GM23338 (cell line): ENCODE measurements at regions not wholly inside any gene's neighbourhood (a gene's known extent, or its start where the extent isn't known, plus 50 kb on each side); places are given as distances from the start of the nearest gene placed in this dataset.

ENCODE experiments used
- ATAC-seq: fragments of 200-7000 bp; cut with Tn5 transposase; 3 replicates; pipeline ENCODE4 v1.9.1; 2020
- DNase-seq: peaks from one replicate; pipeline ENCODE4 v3.0.0-alpha.2; 2015; ENCODE audit warnings: low spot score
- H2AFZ ChIP-seq: fragments of 200-600 bp; sonication (generic); 2 replicates; pipeline ENCODE4 v1.8.0; 2016; ENCODE audit warnings: antibody characterized with exemption, mild to moderate bottlenecking, moderate library complexity
- H3F3A ChIP-seq: fragments of 200-600 bp; sonication (generic); replicated peaks from 2 replicates; pipeline ENCODE4 v1.8.0; 2017; ENCODE audit warnings: antibody characterized with exemption, mixed run types, low read depth
- H3K27ac ChIP-seq: fragments of 200-600 bp; sonication (generic); 2 replicates; pipeline ENCODE4 v1.6.1; 2016; ENCODE audit warnings: low read depth
- H3K27me3 ChIP-seq: fragments of 200-600 bp; sonication (generic); 2 replicates; pipeline ENCODE4 v1.8.0; 2016; ENCODE audit warnings: mild to moderate bottlenecking, mixed run types, moderate library complexity; ENCODE audit not compliant: insufficient read depth
- H3K36me3 ChIP-seq: fragments of 200-600 bp; sonication (generic); 2 replicates; pipeline ENCODE4 v1.8.0; 2016; ENCODE audit warnings: mild to moderate bottlenecking; ENCODE audit not compliant: insufficient read depth
- H3K4me1 ChIP-seq: fragments of 200-600 bp; sonication (generic); 2 replicates; pipeline ENCODE4 v1.8.0; 2016; ENCODE audit warnings: mild to moderate bottlenecking, moderate library complexity; ENCODE audit not compliant: insufficient read depth
- H3K4me2 ChIP-seq: fragments of 200-600 bp; sonication (generic); 2 replicates; pipeline ENCODE4 v1.7.1; 2017; ENCODE audit warnings: mixed run types
- H3K4me3 ChIP-seq: fragments of 200-600 bp; sonication (generic); 2 replicates; pipeline ENCODE4 v1.6.1; 2016; ENCODE audit warnings: mixed run types
- H3K79me2 ChIP-seq: fragments of 200-600 bp; sonication (generic); replicated peaks from 2 replicates; pipeline ENCODE4 v1.8.0; 2017; ENCODE audit warnings: mild to moderate bottlenecking; ENCODE audit not compliant: insufficient read depth
- H3K9me2 ChIP-seq: fragments of 200-600 bp; sonication (generic); 2 replicates; pipeline ENCODE4 v1.8.0; 2017; ENCODE audit not compliant: insufficient read depth
- H4K20me1 ChIP-seq: fragments of 200-600 bp; sonication (generic); replicated peaks from 2 replicates; pipeline ENCODE4 v1.8.0; 2017; ENCODE audit warnings: mild to moderate bottlenecking; ENCODE audit not compliant: insufficient read depth
- H3K27ac Mint-ChIP-seq: 2 replicates; pipeline ENCODE4 v1.8.0; 2020; ENCODE audit warnings: inconsistent platforms, mild to moderate bottlenecking, moderate library complexity, mixed read lengths
- H3K27me3 Mint-ChIP-seq: 3 replicates; pipeline ENCODE4 v1.8.0; 2022; ENCODE audit warnings: low read depth, mild to moderate bottlenecking, moderate library complexity, mixed read lengths, inconsistent platforms; ENCODE audit not compliant: insufficient read depth, poor library complexity
- H3K36me3 Mint-ChIP-seq: 3 replicates; pipeline ENCODE4 v1.8.0; 2021; ENCODE audit warnings: low read depth, mild to moderate bottlenecking, inconsistent platforms, moderate library complexity, mixed read lengths
- H3K4me1 Mint-ChIP-seq: 3 replicates; pipeline ENCODE4 v1.8.0; 2020; ENCODE audit warnings: mild to moderate bottlenecking, inconsistent platforms, mixed read lengths
- H3K4me3 Mint-ChIP-seq: 3 replicates; pipeline ENCODE4 v1.8.0; 2021; ENCODE audit warnings: moderate library complexity, mild to moderate bottlenecking, inconsistent platforms, mixed read lengths
- H3K9me3 Mint-ChIP-seq: 3 replicates; pipeline ENCODE4 v1.8.0; 2020; ENCODE audit warnings: moderate library complexity, mild to moderate bottlenecking, inconsistent platforms, mixed read lengths
- EZH2phosphoT487 ChIP-seq: fragments of 200-600 bp; sonication (generic); IDR thresholded peaks from one replicate; pipeline ENCODE4 v1.8.1; 2018; ENCODE audit warnings: antibody characterized with exemption; ENCODE audit not compliant: unreplicated experiment
- JUNB ChIP-seq: IDR thresholded peaks from one replicate; pipeline ENCODE4 v1.6.1; 2016; ENCODE audit warnings: antibody characterized with exemption; ENCODE audit not compliant: unreplicated experiment
- POLR2AphosphoS5 ChIP-seq: IDR thresholded peaks from 2 replicates; pipeline ENCODE4 v1.6.1; 2016; ENCODE audit warnings: antibody characterized with exemption, low read depth
- STAT1 ChIP-seq: IDR thresholded peaks from one replicate; pipeline ENCODE4 v1.6.1; 2016; ENCODE audit warnings: antibody characterized with exemption; ENCODE audit not compliant: unreplicated experiment
- ZNF114 ChIP-seq: fragments of 250-450 bp; sonication (Bioruptor Pico); IDR thresholded peaks from 2 replicates; pipeline ENCODE4 v1.5.0; 2020; ENCODE audit warnings: mild to moderate bottlenecking, moderate library complexity
- TF ChIP-seq, protein P1 (sequence below): fragments of 250-450 bp; sonication (Bioruptor Pico); IDR thresholded peaks from 2 replicates; pipeline ENCODE4 v1.5.0; 2020; ENCODE audit warnings: mild to moderate bottlenecking, moderate library complexity

DNA sequence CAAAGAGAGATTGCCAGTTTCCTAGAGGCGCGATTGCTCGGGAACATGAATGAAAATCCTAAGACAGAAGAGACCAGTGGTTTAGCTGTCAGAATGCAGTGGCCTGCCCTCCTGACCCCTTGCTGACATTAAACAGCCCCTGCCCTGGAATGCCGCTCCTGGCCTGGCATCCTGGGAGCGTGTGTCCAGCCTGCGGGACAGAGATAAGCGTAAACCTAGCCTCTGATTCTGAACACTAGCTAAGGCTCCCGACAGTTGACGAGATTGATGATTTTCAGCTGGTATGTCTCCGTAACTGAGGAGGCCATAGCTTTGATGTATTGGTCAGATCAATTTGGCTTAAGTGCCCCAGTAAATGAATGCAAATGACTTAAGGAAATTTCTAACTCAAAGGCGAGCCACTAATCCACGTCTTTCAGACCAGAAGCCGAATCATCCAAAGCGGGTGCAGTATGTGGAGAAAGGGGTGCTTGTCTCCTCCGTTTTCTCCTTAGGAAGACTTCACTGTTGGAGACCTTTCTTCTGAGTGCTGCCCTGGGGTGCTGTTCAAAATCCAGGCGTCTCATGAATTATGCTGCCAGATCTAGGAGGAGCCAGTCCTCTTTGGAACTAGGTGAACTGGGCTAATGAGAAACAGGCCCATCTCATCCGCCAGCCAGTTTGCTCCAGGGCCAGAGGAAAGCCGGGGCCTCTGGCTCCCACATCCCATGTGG, 142.5 kb upstream of the L3MBTL4 start (continued):
- TF ChIP-seq, protein P1, sequence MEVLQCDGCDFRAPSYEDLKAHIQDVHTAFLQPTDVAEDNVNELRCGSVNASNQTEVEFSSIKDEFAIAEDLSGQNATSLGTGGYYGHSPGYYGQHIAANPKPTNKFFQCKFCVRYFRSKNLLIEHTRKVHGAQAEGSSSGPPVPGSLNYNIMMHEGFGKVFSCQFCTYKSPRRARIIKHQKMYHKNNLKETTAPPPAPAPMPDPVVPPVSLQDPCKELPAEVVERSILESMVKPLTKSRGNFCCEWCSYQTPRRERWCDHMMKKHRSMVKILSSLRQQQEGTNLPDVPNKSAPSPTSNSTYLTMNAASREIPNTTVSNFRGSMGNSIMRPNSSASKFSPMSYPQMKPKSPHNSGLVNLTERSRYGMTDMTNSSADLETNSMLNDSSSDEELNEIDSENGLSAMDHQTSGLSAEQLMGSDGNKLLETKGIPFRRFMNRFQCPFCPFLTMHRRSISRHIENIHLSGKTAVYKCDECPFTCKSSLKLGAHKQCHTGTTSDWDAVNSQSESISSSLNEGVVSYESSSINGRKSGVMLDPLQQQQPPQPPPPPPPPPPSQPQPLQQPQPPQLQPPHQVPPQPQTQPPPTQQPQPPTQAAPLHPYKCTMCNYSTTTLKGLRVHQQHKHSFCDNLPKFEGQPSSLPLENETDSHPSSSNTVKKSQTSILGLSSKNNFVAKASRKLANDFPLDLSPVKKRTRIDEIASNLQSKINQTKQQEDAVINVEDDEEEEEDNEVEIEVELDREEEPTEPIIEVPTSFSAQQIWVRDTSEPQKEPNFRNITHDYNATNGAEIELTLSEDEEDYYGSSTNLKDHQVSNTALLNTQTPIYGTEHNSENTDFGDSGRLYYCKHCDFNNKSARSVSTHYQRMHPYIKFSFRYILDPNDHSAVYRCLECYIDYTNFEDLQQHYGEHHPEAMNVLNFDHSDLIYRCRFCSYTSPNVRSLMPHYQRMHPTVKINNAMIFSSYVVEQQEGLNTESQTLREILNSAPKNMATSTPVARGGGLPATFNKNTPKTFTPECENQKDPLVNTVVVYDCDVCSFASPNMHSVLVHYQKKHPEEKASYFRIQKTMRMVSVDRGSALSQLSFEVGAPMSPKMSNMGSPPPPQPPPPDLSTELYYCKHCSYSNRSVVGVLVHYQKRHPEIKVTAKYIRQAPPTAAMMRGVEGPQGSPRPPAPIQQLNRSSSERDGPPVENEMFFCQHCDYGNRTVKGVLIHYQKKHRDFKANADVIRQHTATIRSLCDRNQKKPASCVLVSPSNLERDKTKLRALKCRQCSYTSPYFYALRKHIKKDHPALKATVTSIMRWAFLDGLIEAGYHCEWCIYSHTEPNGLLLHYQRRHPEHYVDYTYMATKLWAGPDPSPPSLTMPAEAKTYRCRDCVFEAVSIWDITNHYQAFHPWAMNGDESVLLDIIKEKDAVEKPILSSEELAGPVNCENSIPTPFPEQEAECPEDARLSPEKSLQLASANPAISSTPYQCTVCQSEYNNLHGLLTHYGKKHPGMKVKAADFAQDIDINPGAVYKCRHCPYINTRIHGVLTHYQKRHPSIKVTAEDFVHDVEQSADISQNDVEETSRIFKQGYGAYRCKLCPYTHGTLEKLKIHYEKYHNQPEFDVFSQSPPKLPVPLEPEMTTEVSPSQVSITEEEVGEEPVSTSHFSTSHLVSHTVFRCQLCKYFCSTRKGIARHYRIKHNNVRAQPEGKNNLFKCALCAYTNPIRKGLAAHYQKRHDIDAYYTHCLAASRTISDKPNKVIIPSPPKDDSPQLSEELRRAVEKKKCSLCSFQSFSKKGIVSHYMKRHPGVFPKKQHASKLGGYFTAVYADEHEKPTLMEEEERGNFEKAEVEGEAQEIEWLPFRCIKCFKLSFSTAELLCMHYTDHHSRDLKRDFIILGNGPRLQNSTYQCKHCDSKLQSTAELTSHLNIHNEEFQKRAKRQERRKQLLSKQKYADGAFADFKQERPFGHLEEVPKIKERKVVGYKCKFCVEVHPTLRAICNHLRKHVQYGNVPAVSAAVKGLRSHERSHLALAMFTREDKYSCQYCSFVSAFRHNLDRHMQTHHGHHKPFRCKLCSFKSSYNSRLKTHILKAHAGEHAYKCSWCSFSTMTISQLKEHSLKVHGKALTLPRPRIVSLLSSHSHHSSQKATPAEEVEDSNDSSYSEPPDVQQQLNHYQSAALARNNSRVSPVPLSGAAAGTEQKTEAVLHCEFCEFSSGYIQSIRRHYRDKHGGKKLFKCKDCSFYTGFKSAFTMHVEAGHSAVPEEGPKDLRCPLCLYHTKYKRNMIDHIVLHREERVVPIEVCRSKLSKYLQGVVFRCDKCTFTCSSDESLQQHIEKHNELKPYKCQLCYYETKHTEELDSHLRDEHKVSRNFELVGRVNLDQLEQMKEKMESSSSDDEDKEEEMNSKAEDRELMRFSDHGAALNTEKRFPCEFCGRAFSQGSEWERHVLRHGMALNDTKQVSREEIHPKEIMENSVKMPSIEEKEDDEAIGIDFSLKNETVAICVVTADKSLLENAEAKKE = peak; percentile 4; the same call in 1 of the 2 replicates
- TF ChIP-seq POLR2AphosphoS5 (no peak), JUNB (no peak), STAT1 (no peak)

DNA sequence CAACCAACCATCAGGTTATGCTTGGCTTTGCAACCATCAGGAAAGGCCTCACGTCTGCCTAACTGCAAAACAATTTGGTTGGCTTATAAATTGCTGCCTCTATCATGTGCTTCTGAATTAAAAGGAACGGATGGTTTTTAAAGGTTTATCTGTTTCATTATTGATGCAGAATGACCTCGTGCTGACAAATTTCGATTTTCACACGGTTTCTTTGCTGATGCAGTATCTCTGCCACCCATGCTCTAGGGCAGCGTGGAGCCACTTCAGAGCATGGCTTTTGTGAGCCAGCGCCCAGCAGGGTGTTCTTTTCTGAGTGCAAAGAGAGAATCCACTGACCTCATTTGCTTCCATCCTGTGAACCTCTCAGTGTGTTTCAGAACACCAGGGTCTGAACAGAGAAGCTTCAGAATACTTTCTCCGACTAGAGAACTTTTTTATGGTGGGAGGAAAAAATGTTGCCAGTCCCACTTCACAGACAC, 143.1 kb upstream of the L3MBTL4 start:
- no peak overlapping the region for H3K4me3 ChIP-seq
- no peaks in the 10 kb centered on the region for H3K79me2 ChIP-seq
- H4K20me1 ChIP-seq = no peaks in the 10 kb centered on the region
- no peaks in the 10 kb centered on the region for H3K27me3 ChIP-seq
- H3K4me3 Mint-ChIP-seq = no peak overlapping the region
- no peaks in the 10 kb centered on the region for H3K9me2 ChIP-seq
- no peak overlapping the region for H3K4me2 ChIP-seq
- H2AFZ ChIP-seq = peak overlapping the region; percentile 79; the same call in 1 of the 2 replicates
- H3K27me3 Mint-ChIP-seq = peaks cover 8% of the 10 kb centered on the region
- H3K4me1 ChIP-seq = peaks cover 22% of the 10 kb centered on the region; the same call in 1 of the 2 replicates
- H3K9me3 Mint-ChIP-seq = no peaks in the 10 kb centered on the region
- no peaks in the 10 kb centered on the region; the same call in 2 of the 3 replicates for H3K36me3 Mint-ChIP-seq
- ATAC-seq = peak; percentile 49
- DNase-seq = no peak
- H3K4me1 Mint-ChIP-seq = peaks cover 27% of the 10 kb centered on the region
- H3K27ac Mint-ChIP-seq = no peak overlapping the region
- no peak overlapping the region for H3K27ac ChIP-seq
- 0 out of 2 replicates have a peak, but pooled peaks cover 4% of the 10 kb centered on the region for H3F3A ChIP-seq
- H3K36me3 ChIP-seq = no peaks in the 10 kb centered on the region
- TF ChIP-seq ZNF114 (no peak), EZH2phosphoT487 (no peak)
- TF ChIP-seq, protein P1 = no peak
